Cardiac muscle cell (in vitro differentiated cells and primary cell): ENCODE measurements at regions not wholly inside any gene's neighbourhood (a gene's known extent, or its start where the extent isn't known, plus 50 kb on each side); places are given as distances from the start of the nearest gene placed in this dataset.

Experiments used
- DNase-seq, 2 donors: peaks; one replicate each; pipeline versions ENCODE4 v3.0.0 to v3.0.0-alpha.2; 2010 to 2017; ENCODE audit warnings: low read depth in 1 of 2, low spot score in 1 of 2
- H3K27ac ChIP-seq: fragments of 200-600 bp; sonication (generic); 2 replicates; pipeline ENCODE4 v1.5.1; 2016
- H3K27me3 ChIP-seq: fragments of 200-600 bp; sonication (generic); 2 replicates; pipeline ENCODE4 v1.6.0; 2016; ENCODE audit warnings: control low read depth
- H3K36me3 ChIP-seq: fragments of 200-600 bp; sonication (generic); 2 replicates; pipeline ENCODE4 v1.5.1; 2016; ENCODE audit warnings: control low read depth
- H3K4me1 ChIP-seq: fragments of 200-600 bp; sonication (generic); 2 replicates; pipeline ENCODE4 v1.8.1; 2017; ENCODE audit warnings: low read depth, mild to moderate bottlenecking, mixed run types
- H3K4me3 ChIP-seq: fragments of 200-600 bp; sonication (generic); 2 replicates; pipeline ENCODE4 v1.5.1; 2016; ENCODE audit warnings: mild to moderate bottlenecking
- H3K9me3 ChIP-seq: fragments of 200-600 bp; sonication (generic); 2 replicates; pipeline ENCODE4 v1.5.1; 2017; ENCODE audit warnings: low read depth, mild to moderate bottlenecking, control low read depth
- CTCF ChIP-seq: IDR thresholded peaks from 2 replicates; pipeline ENCODE4 v1.5.1; 2012; ENCODE audit warnings: low read depth, mild to moderate bottlenecking, low read length

- Histone ChIP-seq H3K36me3 (no peaks in the 10 kb centered on the region), H3K27me3 (no peaks in the 10 kb centered on the region), H3K4me1 (no peaks in the 10 kb centered on the region), H3K9me3 (no peaks in the 10 kb centered on the region), H3K4me3 (no peak overlapping the region), H3K27ac (no peak overlapping the region)
- no peak for TF ChIP-seq CTCF
- no peak for DNase-seq
These were observed 480.0 kb upstream of the CADM1 start for GRCh38 chr11:115984228-115984627.

DNA sequence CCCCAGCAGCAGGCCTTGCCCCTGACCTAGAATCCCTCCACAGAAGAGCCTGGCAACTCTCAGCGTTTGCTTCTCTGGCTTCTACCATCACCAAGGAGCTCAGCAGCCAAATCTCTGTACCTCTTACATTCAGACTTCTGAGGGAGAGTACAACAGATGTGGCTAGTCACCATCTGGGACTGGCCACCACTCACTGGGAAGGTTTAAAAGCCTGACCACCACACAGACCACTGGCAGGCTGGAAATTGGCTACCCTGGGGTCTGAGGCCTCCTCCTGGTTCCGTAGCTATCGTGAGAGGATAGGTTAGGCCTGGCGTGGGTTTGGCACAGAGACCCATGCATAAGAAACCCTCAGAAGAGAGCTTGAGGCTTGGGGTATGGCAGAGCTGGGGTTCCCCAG is 478.5 kb upstream of the CADM1 start:
- DNase-seq, result no peak
- H3K27me3 ChIP-seq, result no peaks in the 10 kb centered on the region
- no peak for TF ChIP-seq CTCF
- no peak overlapping the region for H3K4me3 ChIP-seq
- H3K36me3 ChIP-seq, result no peaks in the 10 kb centered on the region
- no peak overlapping the region for H3K27ac ChIP-seq
- no peaks in the 10 kb centered on the region for H3K9me3 ChIP-seq
- no peaks in the 10 kb centered on the region for H3K4me1 ChIP-seq

DNA sequence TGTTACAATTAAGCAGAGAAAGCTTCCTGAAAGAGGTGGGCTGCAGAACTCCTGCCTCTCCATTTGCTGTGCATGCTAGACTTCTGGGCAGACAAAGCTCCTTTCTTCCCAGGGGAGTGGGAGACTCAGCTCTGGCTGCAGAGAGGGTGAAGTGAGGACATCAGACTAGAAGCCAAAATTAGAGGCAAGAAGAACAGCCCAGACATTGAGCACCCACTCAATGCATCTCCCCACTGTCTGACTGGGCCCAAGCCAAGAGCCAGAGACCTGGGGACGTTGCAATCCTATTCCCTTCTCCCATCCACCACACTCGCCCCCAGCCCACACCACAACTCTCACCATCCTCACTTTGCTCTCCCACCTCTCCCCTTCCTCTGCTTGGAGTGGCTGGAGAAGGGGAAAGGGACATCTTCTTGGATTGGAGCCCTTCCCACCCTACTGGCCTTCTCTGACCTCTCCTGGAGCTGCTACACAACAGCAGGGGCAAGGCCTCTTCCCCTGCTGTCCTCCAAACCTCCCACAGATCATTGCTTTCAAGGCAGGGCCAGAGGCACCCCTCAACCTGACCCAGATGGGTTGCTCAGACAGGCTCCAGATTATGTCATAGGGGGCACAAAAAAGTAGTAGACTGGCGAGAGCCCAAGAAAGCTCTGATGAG is 477.7 kb upstream of the CADM1 start:
- H3K4me3 ChIP-seq, result no peak overlapping the region
- H3K27ac ChIP-seq, result no peak overlapping the region
- H3K36me3 ChIP-seq, result no peaks in the 10 kb centered on the region
- no peaks in the 10 kb centered on the region for H3K27me3 ChIP-seq
- no peaks in the 10 kb centered on the region for H3K9me3 ChIP-seq
- DNase-seq, result no peak
- no peak for TF ChIP-seq CTCF
- no peaks in the 10 kb centered on the region for H3K4me1 ChIP-seq

DNA sequence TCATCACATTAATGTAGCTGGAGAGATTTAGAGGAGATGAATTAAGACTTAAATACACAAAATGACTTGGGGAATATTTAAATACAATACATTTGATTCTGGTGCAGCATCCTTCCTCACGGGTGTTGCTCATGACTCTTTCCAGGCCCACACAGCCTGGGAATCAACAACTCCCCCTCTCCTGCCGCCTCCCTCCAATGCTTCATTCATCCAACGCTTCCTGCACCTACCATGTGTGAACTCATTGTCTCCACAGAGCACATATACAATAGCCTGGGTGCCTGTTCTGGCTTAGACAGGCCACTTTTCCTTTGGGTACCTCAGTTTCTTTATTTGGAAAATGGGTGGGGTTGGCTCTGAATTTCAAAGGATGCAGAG is 476.9 kb upstream of the CADM1 start:
- no peak for TF ChIP-seq CTCF
- Histone ChIP-seq H3K9me3 (no peaks in the 10 kb centered on the region), H3K4me3 (no peak overlapping the region), H3K4me1 (no peaks in the 10 kb centered on the region), H3K27me3 (no peaks in the 10 kb centered on the region), H3K36me3 (no peaks in the 10 kb centered on the region), H3K27ac (no peak overlapping the region)
- DNase-seq, result no peak

GRCh38 chr11:115980337-115981103 is 476.3 kb upstream of the CADM1 start:
- H3K36me3 ChIP-seq, result no peaks in the 10 kb centered on the region
- H3K4me1 ChIP-seq, result no peaks in the 10 kb centered on the region
- no peaks in the 10 kb centered on the region for H3K27me3 ChIP-seq
- no peak for DNase-seq
- H3K27ac ChIP-seq, result no peak overlapping the region
- no peak for TF ChIP-seq CTCF
- no peak overlapping the region for H3K4me3 ChIP-seq
- no peaks in the 10 kb centered on the region for H3K9me3 ChIP-seq
